GM12878 (cell line): ENCODE measurements at regions not wholly inside any gene's neighbourhood (a gene's known extent, or its start where the extent isn't known, plus 50 kb on each side); places are given as distances from the start of the nearest gene placed in this dataset.

Experiments
- ATAC-seq: fragments of 200-7000 bp; cut with Tn5 transposase; 3 replicates; pipeline ENCODE4 v1.9.1; 2020; ENCODE audit warnings: mild to moderate bottlenecking, moderate library complexity
- BruUV-seq: library from RNA; stranded (reverse); fragments of 400-500 nt; replicated peaks from 2 replicates; lab custom pipeline; 2021; lab: Mats Ljungman, UMichigan
- CTCF ChIA-PET: fragments of 300-600 bp; sonication (Branson Sonifier 250); formaldehyde crosslinking; extraction: SDS; loops from one replicate; lab custom pipeline; 2021; ENCODE audit warnings: inconsistent platforms; lab: Yijun Ruan, JAX
- POLR2A ChIA-PET: fragments of 350-600 bp; formaldehyde crosslinking; extraction: SDS; loops from one replicate; lab custom pipeline; 2021; ENCODE audit warnings: inconsistent platforms; lab: Charles Lee
- RAD21 ChIA-PET: fragments of 300-600 bp; sonication (Branson Sonifier 250); formaldehyde crosslinking; loops from one replicate; lab custom pipeline; 2023; ENCODE audit warnings: antibody characterized with exemption; ENCODE audit not compliant: unreplicated experiment; lab: Charles Lee
- SMC1A ChIA-PET: fragments of 300-600 bp; sonication (Branson Sonifier 250); formaldehyde crosslinking; loops from one replicate; lab custom pipeline; 2023; ENCODE audit not compliant: unreplicated experiment, uncharacterized antibody; lab: Charles Lee
- DNase-seq: peaks from one replicate; pipeline ENCODE4 v3.0.0-alpha.2; 2011; ENCODE audit warnings: low read depth, low spot score
- FAIRE-seq: peaks from 3 replicates; lab custom pipeline; 2011; peaks lifted over from hg19 to GRCh38; lab: Jason Lieb, UNC
- H2AFZ ChIP-seq: 2 replicates; pipeline ENCODE4 v1.6.0; 2011; ENCODE audit warnings: low read depth, low read length, control low read depth; ENCODE audit not compliant: control insufficient read depth
- H3K27ac ChIP-seq: 2 replicates; pipeline ENCODE4 v1.5.1; 2011; ENCODE audit warnings: control low read depth; ENCODE audit not compliant: control insufficient read depth, insufficient read depth
- H3K27me3 ChIP-seq, 2 experiments: replicated peaks in 1 of 2; 2 replicates each; pipeline versions ENCODE4 v1.6.0 to v1.6.1; 2011; ENCODE audit warnings: low read length in 1 of 2; ENCODE audit not compliant: control insufficient read depth in 2 of 2, insufficient read depth in 2 of 2
- H3K36me3 ChIP-seq, 2 experiments: 2 replicates each; pipeline ENCODE4 v1.5.1; 2011; ENCODE audit warnings: low read length in 1 of 2; ENCODE audit not compliant: control insufficient read depth in 2 of 2, insufficient read depth in 2 of 2
- H3K4me1 ChIP-seq: 2 replicates; pipeline ENCODE4 v1.6.1; 2011; ENCODE audit warnings: mild to moderate bottlenecking, low read length, moderate library complexity, mixed read lengths; ENCODE audit not compliant: control insufficient read depth, insufficient read depth
- H3K4me2 ChIP-seq: 2 replicates; pipeline ENCODE4 v1.6.0; 2011; ENCODE audit warnings: control low read depth; ENCODE audit not compliant: control insufficient read depth, insufficient read depth
- H3K4me3 ChIP-seq: fragments of 200-600 bp; sonication (generic); 2 replicates; pipeline ENCODE4 v1.5.1; 2016
- H3K79me2 ChIP-seq: 2 replicates; pipeline ENCODE4 v1.6.0; 2011; ENCODE audit warnings: low read length; ENCODE audit not compliant: control insufficient read depth, insufficient read depth
- H3K9ac ChIP-seq: 2 replicates; pipeline ENCODE4 v1.8.0; 2011; ENCODE audit warnings: low read length, control low read depth, mixed read lengths; ENCODE audit not compliant: control insufficient read depth, insufficient read depth
- H3K9me3 ChIP-seq: replicated peaks from 3 replicates; pipeline ENCODE4 v1.5.1; 2011; ENCODE audit warnings: mild to moderate bottlenecking, low read length; ENCODE audit not compliant: control insufficient read depth, insufficient read depth
- H4K20me1 ChIP-seq: 2 replicates; pipeline ENCODE4 v1.6.0; 2011; ENCODE audit not compliant: control insufficient read depth, insufficient read depth
- ASH2L ChIP-seq: fragments of 300-600, 200-600 bp; sonication (generic); IDR thresholded peaks from 2 replicates; pipeline ENCODE4 v1.6.1; 2017; ENCODE audit warnings: low read depth, mild to moderate bottlenecking, borderline replicate concordance
- BRCA1 ChIP-seq: IDR thresholded peaks from 2 replicates; pipeline ENCODE4 v1.6.1; 2011; ENCODE audit warnings: low read depth, low read length, improper control_type of control experiment
- EZH2 ChIP-seq: IDR thresholded peaks from 2 replicates; pipeline ENCODE4 v1.6.1; 2012; ENCODE audit warnings: low read depth, mild to moderate bottlenecking, control low read depth, inconsistent platforms, low read length, borderline replicate concordance; ENCODE audit not compliant: control insufficient read depth
- IKZF1 ChIP-seq: fragments of 450-650 bp; conservative IDR thresholded peaks from 2 replicates; pipeline ENCODE4 v1.6.1; 2017; ENCODE audit warnings: antibody characterized with exemption, mild to moderate bottlenecking
- IKZF2 ChIP-seq, 2 experiments: fragments of 450-650 bp; IDR thresholded peaks; 2 replicates each; pipeline ENCODE4 v1.6.1; 2017; ENCODE audit warnings: mild to moderate bottlenecking in 2 of 2, moderate library complexity in 2 of 2
- IRF4 ChIP-seq: IDR thresholded peaks from 2 replicates; pipeline ENCODE4 v1.6.1; 2011; ENCODE audit warnings: low read depth, low read length
- LARP7 ChIP-seq: fragments of 450-650 bp; IDR thresholded peaks from 2 replicates; pipeline ENCODE4 v1.6.1; 2017; ENCODE audit warnings: mild to moderate bottlenecking
- NFXL1 ChIP-seq: fragments of 450-650 bp; IDR thresholded peaks from 2 replicates; pipeline ENCODE4 v1.6.1; 2017; ENCODE audit warnings: antibody characterized with exemption, mild to moderate bottlenecking, borderline replicate concordance
- NR2F1 ChIP-seq: fragments of 450-650 bp; conservative IDR thresholded peaks from 2 replicates; pipeline ENCODE4 v1.6.1; 2017; ENCODE audit warnings: mild to moderate bottlenecking
- NRF1 ChIP-seq: conservative IDR thresholded peaks from 2 replicates; pipeline ENCODE4 v1.6.1; 2011; ENCODE audit warnings: mild to moderate bottlenecking, low read depth, low read length, improper control_type of control experiment
- RFX5 ChIP-seq: IDR thresholded peaks from 2 replicates; pipeline ENCODE4 v1.6.1; 2011; ENCODE audit warnings: low read depth, low read length, improper control_type of control experiment
- SMC3 ChIP-seq: IDR thresholded peaks from 2 replicates; pipeline ENCODE4 v1.6.1; 2011; ENCODE audit warnings: low read length, improper control_type of control experiment, borderline replicate concordance
- SREBF1 ChIP-seq: IDR thresholded peaks from 2 replicates; pipeline ENCODE4 v1.6.1; 2012; ENCODE audit warnings: mild to moderate bottlenecking, low read length
- STAT3 ChIP-seq: IDR thresholded peaks from 2 replicates; pipeline ENCODE4 v1.6.1; 2011; ENCODE audit warnings: low read depth, low read length, improper control_type of control experiment
- WRNIP1 ChIP-seq: IDR thresholded peaks from 2 replicates; pipeline ENCODE4 v1.6.1; 2011; ENCODE audit warnings: low read depth, low read length, improper control_type of control experiment, borderline replicate concordance
- ZNF24 ChIP-seq: fragments of 450-650 bp; IDR thresholded peaks from 2 replicates; pipeline ENCODE4 v1.6.1; 2017; ENCODE audit warnings: antibody characterized with exemption, mild to moderate bottlenecking
- WGBS: methylation state at CpG from one replicate; pipeline ENCODE4 v1.1.6; 2016; ENCODE audit warnings: low lambda C conversion rate; ENCODE audit not compliant: insufficient replicate concordance, insufficient coverage; ENCODE audit errors: missing lambda C conversion rate; 5-methylcytosine and 5-hydroxymethylcytosine counted together
- in situ Hi-C: fragments of 300-500 bp; cut with MboI; formaldehyde crosslinking; loops from 9 replicates; pipeline ENCODE4 v1.14.3; 2018; ENCODE audit warnings: mixed read lengths
- intact Hi-C: fragments of 100-400 bp; cut with micrococcal nuclease; formaldehyde crosslinking; loops from one replicate; pipeline ENCODE4 v1.14.2; 2022; ENCODE audit not compliant: unreplicated experiment
- TF ChIP-seq, protein P1 (sequence below): IDR thresholded peaks from 2 replicates; pipeline ENCODE4 v1.6.1; 2012; ENCODE audit warnings: low read depth, low read length, improper control_type of control experiment
- TF ChIP-seq, protein P2 (sequence below): fragments of 450-650 bp; conservative IDR thresholded peaks from 2 replicates; pipeline ENCODE4 v1.6.1; 2017; ENCODE audit warnings: mild to moderate bottlenecking, moderate library complexity

DNA sequence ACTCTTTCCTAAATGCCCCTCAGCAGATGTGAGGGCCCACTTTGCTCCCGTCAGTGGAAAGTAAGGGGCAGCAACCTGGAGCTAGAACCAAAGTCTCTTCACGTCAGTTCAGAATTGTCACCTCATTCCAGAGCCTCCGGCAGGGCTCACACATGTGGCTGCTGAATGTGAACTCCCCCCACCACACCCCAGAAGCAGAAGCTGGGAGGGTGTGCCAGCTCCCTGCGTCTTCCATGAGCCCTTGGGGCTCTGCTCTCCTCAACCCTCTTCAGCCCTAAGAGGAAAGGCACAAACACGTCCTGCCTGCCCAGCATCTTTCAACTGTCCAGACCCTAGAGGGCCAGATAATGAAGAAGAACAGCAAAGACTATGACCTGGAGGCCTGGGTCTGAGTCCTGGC lies 105.3 kb downstream of the SALL1 start:
- ChIA-PET CTCF (no interaction called here), RAD21 (no interaction called here), POLR2A (no interaction called here), SMC1A (no interaction called here)
- ATAC-seq, result no peak
- intact Hi-C loops (no loop called here), in situ Hi-C loops (no loop called here)
- no peak for DNase-seq
- no TSS peak for BruUV-seq
- WGBS, result 28% methylated on average over 5 of the region's 5 CpGs
- H3K27ac ChIP-seq, result no peak overlapping the region
- no peak overlapping the region for H2AFZ ChIP-seq
- H3K9me3 ChIP-seq, result no peaks in the 10 kb centered on the region
- H3K4me2 ChIP-seq, result no peak overlapping the region
- H3K9ac ChIP-seq, result no peak overlapping the region
- no peaks in the 10 kb centered on the region for H3K79me2 ChIP-seq
- no peak for FAIRE-seq
- no peaks in the 10 kb centered on the region for H3K4me1 ChIP-seq
- no peak overlapping the region for H3K4me3 ChIP-seq
- TF ChIP-seq STAT3, result no peak
- no peak for TF ChIP-seq EZH2
- TF ChIP-seq, protein P1, sequence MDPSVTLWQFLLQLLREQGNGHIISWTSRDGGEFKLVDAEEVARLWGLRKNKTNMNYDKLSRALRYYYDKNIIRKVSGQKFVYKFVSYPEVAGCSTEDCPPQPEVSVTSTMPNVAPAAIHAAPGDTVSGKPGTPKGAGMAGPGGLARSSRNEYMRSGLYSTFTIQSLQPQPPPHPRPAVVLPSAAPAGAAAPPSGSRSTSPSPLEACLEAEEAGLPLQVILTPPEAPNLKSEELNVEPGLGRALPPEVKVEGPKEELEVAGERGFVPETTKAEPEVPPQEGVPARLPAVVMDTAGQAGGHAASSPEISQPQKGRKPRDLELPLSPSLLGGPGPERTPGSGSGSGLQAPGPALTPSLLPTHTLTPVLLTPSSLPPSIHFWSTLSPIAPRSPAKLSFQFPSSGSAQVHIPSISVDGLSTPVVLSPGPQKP, result no peak
- TF ChIP-seq RFX5, result no peak
- no peak for TF ChIP-seq BRCA1
- no peak for TF ChIP-seq IKZF1
- TF ChIP-seq, protein P2, sequence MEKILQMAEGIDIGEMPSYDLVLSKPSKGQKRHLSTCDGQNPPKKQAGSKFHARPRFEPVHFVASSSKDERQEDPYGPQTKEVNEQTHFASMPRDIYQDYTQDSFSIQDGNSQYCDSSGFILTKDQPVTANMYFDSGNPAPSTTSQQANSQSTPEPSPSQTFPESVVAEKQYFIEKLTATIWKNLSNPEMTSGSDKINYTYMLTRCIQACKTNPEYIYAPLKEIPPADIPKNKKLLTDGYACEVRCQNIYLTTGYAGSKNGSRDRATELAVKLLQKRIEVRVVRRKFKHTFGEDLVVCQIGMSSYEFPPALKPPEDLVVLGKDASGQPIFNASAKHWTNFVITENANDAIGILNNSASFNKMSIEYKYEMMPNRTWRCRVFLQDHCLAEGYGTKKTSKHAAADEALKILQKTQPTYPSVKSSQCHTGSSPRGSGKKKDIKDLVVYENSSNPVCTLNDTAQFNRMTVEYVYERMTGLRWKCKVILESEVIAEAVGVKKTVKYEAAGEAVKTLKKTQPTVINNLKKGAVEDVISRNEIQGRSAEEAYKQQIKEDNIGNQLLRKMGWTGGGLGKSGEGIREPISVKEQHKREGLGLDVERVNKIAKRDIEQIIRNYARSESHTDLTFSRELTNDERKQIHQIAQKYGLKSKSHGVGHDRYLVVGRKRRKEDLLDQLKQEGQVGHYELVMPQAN, result no peak
- TF ChIP-seq WRNIP1, result no peak
- TF ChIP-seq NRF1, result no peak
- TF ChIP-seq SREBF1, result no peak
- no peak for TF ChIP-seq NR2F1
- no peak for TF ChIP-seq SMC3
- TF ChIP-seq NFXL1, result no peak
- TF ChIP-seq IRF4, result no peak
- no peak for TF ChIP-seq ZNF24
- no peak for TF ChIP-seq LARP7
- no peak for TF ChIP-seq ASH2L
- TF ChIP-seq IKZF2 (IDR thresholded peaks at IDR 0.05), result no peak
- H3K36me3 ChIP-seq, result no peaks in the 10 kb centered on the region
- H3K27me3 ChIP-seq, result no peaks in the 10 kb centered on the region; a peak in 1 of 4 replicates
- no peaks in the 10 kb centered on the region for H4K20me1 ChIP-seq
